ENCODE measurements at regions not wholly inside any gene's neighbourhood (a gene's known extent, or its start where the extent isn't known, plus 50 kb on each side); places are given as distances from the start of the nearest gene placed in this dataset.

GRCh38 chr6:141254336-141254735, 878.4 kb upstream of the GJE1 start:
- peak overlapping the region in 1 of 2 donors; percentile 36 for H3K27ac ChIP-seq

GRCh38 chr6:141252828-141253608, 879.7 kb upstream of the GJE1 start:
- TF ChIP-seq CTCF (IDR thresholded peaks at IDR 0.05): no peak
- Histone ChIP-seq H3K27ac (peak overlapping the region in 1 of 2 donors; percentile 60), H3K4me3 (peak overlapping the region; percentile 59)
- DNase-seq (ENCODE audit: low spot score): no peak

More at GRCh38 chr6:141254336-141254735, 878.4 kb upstream of the GJE1 start:
- DNase-seq (ENCODE audit: low spot score): no peak
- no peak overlapping the region for H3K4me3 ChIP-seq
- TF ChIP-seq CTCF (IDR thresholded peaks at IDR 0.05): no peak

- H3K4me3 ChIP-seq: no peak overlapping the region
- no peak overlapping the region for H3K27ac ChIP-seq
- no peak for DNase-seq (ENCODE audit: low spot score)
- no peak for TF ChIP-seq CTCF (IDR thresholded peaks at IDR 0.05)
These were observed 881.4 kb upstream of the GJE1 start for GRCh38 chr6:141251286-141251685.

DNA sequence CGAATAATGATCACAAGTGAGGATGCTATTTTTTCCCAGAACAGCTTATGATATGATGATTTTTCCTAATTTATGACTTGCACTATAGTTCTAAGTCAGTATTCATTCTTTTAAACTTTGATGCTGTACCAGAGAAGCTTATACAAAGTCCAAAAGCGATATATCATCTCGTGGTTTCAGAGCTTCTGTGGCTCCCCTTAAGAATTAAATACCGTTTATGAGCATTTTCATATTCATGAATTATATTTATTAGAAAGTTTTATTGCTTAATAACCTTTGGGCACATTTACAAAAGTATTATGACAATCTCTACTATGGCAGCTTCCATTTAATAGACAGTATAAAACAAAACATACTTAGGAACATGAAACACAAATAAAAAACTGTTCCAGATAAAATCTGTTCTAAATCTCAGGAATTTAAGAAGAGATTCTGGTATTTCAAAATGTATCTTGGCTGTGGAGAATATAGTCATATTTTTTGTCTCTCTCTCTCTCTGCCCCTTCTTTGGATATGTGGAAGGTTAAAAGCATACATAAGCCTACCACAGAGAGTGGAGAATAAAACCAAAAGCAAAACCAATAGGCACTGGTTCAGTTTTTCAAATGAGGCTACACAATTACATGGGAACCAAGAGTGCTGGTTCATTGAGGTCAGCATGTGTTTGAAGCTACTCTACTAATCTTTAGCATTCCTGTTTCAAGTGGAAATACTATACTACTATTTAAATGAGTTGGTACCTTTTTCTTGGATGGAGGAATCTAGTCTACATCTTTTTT, 884.5 kb upstream of the GJE1 start:
- DNase-seq (ENCODE audit: low spot score): no peak
- no peak overlapping the region for H3K4me3 ChIP-seq
- H3K27ac ChIP-seq: no peak overlapping the region

DNA sequence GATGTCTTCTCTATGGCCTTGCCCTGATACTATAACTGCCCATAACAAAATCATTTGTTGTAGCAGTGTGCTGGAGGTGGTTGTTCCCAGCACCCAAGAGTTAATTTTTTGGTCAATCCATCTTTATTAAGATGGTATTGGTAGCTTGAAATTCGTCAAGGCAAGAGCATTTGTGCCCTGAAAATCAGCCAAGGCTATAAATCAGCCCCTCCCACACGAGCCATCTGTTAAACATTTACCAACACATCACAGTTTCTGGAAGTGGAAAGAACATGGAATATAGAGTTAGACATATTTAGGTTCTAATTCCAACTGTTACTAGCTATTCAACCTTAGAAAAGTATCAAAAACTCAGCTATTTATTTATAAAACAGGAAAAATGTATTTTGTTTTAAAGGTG, 888.4 kb upstream of the GJE1 start:
- TF ChIP-seq CTCF (IDR thresholded peaks at IDR 0.05): no peak
- no peak overlapping the region for H3K27ac ChIP-seq
- no peak overlapping the region for H3K4me3 ChIP-seq
- no peak for DNase-seq (ENCODE audit: low spot score)

More for the DNA sequence above, 884.5 kb upstream of the GJE1 start:
- no peak for TF ChIP-seq CTCF (IDR thresholded peaks at IDR 0.05)

GRCh38 chr6:141242957-141243356, 889.8 kb upstream of the GJE1 start:
- no peak for TF ChIP-seq CTCF (IDR thresholded peaks at IDR 0.05)
- no peak overlapping the region for H3K4me3 ChIP-seq
- DNase-seq (ENCODE audit: low spot score): no peak
- no peak overlapping the region for H3K27ac ChIP-seq

Measured in coronary artery (tissue), 2 donors.